HG03060 (cell line): ENCODE measurements at regions not wholly inside any gene's neighbourhood (a gene's known extent, or its start where the extent isn't known, plus 50 kb on each side); places are given as distances from the start of the nearest gene placed in this dataset.

Experiments
- ATAC-seq: cut with Tn5 transposase; IDR thresholded peaks from one replicate; pipeline ENCODE4 v1.9.1; 2021; ENCODE audit warnings: low read depth, moderate number of reproducible peaks; ENCODE audit not compliant: unreplicated experiment

DNA sequence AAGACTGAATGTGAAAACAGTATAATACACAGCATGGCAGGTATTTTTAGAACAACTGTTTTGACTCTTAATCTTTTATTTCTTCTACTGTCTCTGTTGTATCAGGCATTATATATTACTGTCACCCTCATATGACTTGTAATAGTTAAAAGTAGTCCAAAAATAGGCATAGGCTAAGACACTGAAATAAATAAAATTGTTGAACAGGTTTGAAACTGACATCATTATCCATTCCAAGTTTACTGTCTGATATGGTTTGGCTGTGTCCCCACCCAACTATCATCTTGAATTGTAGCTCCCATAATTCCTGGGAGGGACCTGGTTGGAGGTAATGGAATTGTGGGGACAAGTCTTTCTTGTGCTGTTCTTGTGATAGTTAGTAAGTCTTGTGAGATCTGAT lies 91.4 kb upstream of the CDH19 start:
- ATAC-seq = no peak

DNA sequence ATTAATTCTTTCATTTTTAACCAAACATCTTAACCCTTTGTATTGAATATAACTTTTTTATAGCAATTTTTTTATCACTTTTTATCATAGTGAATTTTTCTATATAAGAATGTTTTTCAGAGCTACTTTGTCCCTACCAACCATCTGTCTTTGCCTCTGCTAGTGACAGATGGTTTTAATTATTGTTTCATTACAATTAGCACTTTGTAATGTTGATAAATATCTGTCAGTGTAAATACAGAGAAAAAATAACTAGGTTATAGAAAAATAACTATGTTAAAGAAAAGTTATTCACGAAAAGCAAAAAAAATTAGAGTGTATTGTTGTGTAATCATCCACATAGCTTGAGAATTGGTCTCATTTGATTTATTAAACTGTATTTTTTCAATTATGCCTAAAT lies 91.0 kb upstream of the CDH19 start:
- no peak for ATAC-seq

DNA sequence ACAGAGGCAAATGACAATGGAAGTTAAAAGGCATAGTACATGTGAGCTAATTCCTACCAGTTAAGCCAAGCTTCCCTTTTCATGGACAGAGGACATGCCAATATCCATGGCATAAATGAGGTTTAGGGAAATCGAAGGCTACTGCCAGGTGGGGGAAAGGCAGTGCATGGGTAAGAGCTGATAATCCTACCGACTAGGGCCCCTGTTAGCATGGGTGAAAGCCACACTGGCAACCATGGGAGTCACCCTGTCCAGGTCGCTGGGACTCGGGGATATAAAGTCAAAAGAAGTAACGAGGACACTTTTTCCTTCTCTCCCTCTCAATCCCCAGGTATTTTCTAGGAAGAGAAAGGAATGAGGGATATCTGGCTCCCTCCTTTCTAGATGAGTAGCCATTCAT lies 83.7 kb upstream of the CDH19 start:
- no peak for ATAC-seq

DNA sequence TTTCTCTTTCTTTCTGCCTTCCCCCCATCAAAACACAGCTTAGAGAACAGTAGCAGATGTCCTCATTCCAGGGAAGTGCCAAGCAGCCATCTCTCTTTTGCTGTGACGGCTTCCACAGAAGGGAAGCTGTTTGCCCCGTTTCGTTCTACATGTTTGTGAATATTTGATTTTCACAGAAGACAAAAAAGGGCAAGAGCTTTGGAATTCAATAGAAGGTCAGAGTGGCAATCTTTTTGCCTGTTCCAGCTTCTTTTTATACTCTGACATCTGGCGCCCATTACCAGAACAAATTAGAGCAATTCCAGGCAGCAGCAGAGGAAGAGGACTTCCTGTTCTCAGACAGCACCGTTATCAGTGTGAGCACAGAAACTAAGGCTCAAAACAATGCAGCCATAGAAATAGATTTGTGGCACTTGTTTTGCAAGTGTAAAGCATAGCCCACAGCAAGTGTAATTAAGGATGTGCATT lies 79.0 kb upstream of the CDH19 start:
- no peak for ATAC-seq

DNA sequence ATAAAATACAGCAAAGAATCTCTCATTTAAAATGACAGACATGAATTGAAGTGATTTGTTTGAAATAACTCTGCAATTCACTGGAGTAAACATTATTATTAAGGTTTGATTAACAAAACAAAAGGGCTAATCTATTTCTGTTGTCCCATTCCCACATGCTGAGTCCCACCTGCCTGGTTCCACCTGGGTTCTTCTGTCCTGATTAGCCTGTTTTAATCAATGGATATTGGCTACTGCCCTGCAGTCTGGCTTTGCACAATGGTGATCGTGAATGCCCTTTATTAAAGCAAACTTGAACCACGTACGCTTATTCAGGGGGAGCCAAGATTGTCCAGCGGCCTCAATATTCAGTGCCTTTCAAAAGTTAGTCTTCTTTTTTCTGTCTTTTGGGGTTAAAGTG lies 72.8 kb upstream of the CDH19 start:
- no peak for ATAC-seq

DNA sequence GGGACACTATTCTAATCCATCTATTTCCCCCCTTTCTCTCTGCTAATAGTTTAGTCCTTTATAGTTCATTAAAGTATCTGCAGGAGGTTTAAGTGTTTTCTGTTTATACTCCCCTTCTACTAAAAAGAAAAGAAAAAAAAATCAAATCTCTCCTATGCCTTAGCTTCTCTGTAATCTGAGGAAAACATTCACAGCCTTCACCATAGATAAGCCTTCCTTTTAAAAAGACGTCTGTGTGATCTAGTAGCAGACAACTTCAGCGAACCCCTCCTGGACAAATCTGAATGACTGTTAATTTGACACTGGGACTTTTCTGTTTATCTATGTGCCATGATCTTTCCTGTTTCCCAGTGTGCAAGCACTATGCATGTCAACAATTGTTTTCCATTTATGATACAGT lies 70.4 kb upstream of the CDH19 start:
- no peak for ATAC-seq

DNA sequence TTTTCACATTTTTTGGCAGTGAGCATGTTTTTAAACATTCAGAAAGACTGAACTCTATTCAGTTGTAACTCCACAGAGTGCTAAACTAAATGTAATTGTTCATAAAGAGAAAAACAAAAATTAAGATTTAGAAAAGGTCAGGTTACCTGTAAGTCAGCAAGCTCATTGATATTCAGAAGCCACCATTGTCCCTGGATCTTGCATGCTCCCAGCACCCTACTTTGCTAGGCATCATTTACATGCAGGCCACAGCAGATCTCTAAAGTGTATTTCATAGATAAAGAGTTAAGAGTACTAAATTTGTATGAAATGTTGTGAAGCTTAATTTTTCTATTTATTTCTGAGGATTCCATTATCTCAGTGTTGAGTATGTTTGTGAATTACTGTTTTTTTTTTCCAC lies 64.8 kb upstream of the CDH19 start:
- ATAC-seq = no peak

DNA sequence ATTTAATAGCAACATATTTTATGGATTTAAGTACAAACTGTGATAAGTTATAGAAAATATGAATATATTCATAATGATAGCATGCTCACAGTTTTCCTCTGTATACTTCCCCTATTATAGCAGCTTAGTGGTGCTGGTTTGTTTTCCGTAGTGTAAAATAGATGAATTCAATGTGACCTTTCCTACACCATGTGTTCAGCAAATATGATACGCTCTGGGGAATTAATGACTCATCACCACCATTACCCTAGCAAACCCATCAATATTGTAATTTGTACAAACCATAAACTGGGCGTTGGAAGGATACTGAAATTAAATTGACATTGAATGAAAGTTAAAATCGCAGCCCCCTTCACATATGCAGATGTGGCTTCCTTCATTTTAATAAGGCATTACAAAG lies 58.7 kb upstream of the CDH19 start:
- ATAC-seq = no peak

DNA sequence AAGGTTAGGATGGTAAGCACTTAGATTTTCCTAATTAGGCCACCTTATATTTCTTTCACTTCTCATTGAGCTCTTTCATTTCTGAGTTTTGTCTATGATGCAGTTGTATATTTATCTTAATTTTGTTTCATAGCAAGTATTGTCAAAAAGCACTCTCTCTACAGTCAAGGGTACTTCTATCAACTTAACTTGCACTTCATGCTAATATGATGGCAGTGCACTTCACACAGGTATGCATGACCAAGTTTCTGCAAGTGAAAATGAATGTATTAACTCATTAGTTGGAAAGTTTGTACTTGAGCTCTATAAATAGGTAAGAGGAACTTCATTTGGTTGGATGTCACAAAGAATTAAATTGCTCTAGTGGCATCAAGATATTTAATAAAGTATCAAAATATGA lies 51.5 kb upstream of the CDH19 start:
- ATAC-seq = no peak
